D341Med (cell line): ENCODE measurements at regions not wholly inside any gene's neighbourhood (a gene's known extent, or its start where the extent isn't known, plus 50 kb on each side); places are given as distances from the start of the nearest gene placed in this dataset.
"Not testable (repeated sequence)": the region's sequence is repeated elsewhere in the genome, so short reads cannot be mapped to it uniquely, and the experiment has no call there.

Experiments used
- DNase-seq: peaks from one replicate; pipeline ENCODE4 v3.0.0; 2012; ENCODE audit warnings: low spot score

- not testable (repeated sequence) for DNase-seq
Observed at GRCh38 chr7:91405873-91406272, 141.6 kb downstream of the FZD1 start.

GRCh38 chr7:91407942-91408341, 143.7 kb downstream of the FZD1 start:
- no peak for DNase-seq

DNA sequence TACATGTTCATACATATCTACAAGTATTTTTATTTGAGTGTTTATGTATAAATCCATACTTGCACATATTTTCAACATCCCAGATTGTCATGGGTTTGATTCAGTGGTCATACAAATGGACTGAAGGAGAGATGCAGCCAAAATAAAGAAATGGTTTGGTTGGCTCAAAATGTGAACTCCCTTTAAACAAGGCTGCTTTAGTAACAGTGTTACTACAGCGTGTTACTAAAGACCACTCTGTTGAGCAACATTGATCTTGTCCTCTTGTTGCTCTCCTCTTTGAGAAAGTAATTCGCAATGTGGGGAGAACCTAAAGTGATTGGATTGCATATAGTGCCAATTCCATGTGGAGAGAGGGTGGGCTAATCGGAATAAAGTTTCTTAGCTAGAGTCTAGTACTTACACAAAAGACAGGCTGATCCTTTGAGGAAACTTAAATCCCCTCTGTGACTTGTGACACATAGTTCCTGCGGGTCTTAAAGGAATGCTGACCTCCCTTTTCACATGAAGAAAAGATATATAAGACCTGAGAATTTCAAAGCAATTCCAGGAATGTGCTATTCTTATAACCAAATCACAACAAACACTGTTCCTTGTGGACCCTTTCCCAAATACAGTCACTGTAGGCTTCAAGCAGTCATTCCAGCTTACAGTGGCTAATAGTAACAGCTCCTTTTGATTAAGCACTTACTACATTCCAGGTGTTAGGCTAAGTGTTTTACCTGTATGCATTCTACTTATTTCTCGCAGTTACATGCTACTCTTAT, 144.3 kb downstream of the FZD1 start:
- DNase-seq, result no peak

GRCh38 chr7:91411060-91411459, 146.8 kb downstream of the FZD1 start:
- DNase-seq, result no peak

GRCh38 chr7:91412298-91412697, 148.1 kb downstream of the FZD1 start:
- DNase-seq, result no peak

DNA sequence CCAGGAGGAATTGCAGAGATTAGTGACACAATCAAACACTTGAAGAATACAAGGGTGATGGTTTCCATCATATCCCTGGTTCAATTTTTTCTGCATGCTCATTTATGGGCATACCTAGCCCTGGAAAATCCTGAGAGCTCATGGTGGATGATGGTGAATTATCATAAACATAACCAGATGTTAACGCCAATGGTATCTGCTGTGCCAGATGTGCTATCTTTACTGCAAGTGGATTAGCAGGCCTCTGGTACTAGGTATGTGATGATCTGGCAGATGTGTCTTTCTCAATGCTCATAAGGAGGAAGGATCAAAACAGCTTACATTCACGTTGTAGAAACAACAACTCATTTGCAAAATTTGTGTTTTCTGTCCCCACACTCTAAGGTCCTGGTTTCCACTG, 150.5 kb downstream of the FZD1 start:
- no peak for DNase-seq

DNA sequence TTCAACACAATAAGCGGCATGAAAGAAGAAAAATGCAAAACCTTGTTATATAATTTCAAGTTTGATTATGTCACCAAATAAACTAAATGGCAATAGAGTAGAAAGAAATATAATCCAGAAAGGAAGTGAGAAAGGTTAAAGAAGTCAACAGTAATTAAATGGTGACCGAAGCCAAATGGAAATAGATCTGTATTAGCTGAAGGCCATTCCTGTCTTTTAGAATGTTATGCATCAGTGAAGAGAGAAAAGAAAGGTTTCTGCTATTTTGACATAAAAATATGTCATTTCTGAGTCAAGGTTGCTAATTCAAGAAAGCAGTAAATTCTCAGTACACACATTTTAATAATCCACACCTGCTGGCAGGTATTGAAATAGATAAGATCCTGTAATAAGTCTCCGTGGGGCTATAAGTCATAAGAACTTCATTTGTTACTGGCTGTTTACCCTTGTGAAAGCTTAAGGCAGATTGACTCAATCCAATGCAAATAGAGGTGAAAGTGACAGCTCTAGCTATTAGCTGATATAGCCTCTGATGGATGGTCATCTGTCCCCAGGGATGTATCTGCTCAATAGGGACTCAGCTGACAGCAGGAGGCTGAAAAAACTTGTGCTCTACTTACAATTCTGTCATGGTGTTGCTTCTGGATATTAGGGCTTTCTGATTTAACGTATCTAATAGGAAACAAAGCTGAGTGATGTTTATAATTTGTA, 152.1 kb downstream of the FZD1 start:
- DNase-seq, result no peak

GRCh38 chr7:91420606-91421005, 156.4 kb downstream of the FZD1 start:
- DNase-seq, result peak; percentile 61

DNA sequence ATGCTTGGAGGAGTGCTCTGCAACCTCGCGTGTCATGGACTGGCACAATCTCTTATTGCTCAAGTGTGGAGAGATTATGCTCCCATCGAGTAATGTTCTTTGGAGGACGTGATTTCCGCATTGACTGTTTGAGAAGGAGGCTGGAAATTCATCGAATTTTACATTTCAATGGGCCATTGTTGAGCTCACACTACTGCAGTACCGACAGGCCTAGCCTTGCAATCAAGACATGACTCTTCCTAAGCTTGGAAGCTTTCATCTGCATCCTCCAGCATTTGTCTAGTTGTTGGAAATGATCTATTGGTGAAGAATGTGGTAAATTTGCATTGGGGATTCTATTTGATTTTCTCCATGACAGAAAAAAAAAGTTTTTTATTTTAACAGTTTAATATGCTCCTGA, 156.8 kb downstream of the FZD1 start:
- no peak for DNase-seq

DNA sequence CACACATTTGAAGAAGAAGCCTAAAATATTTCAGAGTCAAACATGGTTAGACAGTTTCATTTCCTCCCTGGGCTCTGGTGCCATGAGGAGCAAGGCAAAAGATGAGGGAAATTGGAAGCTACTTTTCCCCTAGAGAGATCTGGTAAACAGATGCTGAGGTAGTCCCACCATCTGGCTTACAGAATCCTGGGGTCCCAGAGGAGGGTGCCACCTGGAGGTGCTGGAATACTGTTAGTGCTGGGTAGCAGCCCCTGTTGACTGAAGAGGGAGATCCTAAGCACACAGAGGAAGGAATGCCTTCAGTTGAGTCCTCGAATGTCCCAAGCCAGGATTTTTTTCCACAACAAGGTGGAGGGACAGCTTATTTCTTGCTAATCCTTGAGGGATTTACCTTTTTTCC, 160.1 kb downstream of the FZD1 start:
- DNase-seq, result peak; percentile 87

GRCh38 chr7:91425149-91425548, 160.9 kb downstream of the FZD1 start:
- no peak for DNase-seq

DNA sequence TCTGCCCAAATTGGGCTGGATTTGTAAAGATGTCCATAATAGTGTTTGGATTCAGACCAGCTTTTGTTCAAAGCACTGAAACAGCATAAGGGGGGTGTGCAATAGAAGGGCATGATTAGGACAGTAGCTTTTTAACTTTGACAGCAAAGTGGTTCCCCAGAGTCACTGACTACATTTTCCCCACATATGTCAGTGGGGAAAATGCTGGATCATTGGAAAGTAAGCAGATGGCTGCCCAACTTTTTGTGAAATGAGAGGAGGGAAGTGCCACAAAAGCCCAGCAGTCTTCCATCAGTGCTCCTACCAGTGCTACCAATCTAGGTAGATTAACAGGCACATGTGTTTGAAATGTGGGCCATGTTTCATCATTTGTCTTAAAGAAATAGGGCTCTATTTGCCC, 162.8 kb downstream of the FZD1 start:
- no peak for DNase-seq

- no peak for DNase-seq
Observed at GRCh38 chr7:91431601-91432000, 167.4 kb downstream of the FZD1 start.

DNA sequence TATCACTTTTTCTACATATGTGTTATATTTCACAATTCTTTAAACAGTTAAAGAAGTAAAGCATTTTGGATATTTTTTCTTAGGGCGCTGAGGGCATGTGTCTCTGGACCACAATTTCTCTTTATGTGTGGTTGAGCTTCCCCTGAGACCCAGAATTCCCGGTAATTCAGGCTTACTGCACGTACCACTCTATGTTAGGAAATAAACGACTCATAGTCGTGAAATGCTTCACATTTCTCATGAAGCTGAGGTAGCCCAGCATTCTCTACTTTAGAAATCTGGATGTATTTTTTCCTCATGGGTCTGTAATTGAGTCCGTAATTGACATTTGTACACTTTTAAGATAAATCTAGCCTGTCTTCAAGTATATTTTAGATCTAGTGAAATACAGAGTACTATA, 170.6 kb downstream of the FZD1 start:
- DNase-seq, result no peak

DNA sequence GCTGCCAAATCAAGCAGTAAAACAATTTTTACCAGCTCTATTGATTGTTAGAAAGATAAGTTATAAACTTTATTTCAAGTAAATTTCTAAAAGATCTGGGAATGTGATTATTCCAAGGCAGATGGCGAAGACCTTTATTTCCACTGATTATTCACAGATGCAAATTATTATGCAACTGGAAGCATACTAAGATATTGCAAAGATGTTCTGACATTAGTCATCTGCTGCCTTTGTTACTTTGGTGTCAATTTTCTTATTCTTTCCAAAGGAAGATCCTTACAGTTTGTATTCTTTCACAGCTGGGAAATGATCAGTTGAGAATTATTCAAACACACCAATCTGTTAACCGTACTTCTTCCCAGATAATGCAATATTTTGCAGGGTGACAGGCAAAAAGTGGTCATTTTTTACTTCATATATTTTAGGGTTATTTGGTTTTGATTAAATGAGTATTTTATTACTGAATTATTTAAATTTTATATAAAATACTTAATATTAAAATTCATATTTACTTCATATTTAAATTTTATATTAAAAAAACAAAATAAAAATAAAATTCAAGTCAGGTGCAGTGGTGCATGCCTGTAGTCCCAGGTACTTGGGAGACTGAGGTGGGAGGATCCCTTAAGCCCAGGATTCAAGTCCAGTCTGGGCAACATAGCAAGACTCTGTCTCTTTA, 171.3 kb downstream of the FZD1 start:
- DNase-seq, result no peak

DNA sequence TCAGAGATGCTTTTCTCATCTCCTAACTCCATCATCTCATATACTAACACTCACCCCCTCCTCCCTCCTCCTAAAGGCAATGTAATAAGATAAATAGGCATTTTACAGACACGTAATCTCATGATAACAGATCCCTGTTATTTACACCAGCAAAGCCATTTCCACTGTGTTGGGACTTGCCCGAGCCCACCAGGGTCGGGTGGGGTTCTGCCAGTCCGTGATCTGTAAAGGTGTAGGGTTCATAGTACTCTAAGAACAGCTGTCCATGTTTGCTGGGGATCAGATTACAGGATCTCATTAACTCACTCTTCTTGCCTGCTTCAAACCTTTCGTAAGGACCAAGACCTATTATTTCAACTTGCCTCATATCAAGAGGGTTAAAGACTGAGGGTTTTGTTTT, 172.4 kb downstream of the FZD1 start:
- peak; percentile 31 for DNase-seq

GRCh38 chr7:91440198-91440597, 176.0 kb downstream of the FZD1 start:
- not testable (repeated sequence) for DNase-seq

- no peak for DNase-seq
Observed at GRCh38 chr7:91443862-91444261, 179.6 kb downstream of the FZD1 start.

GRCh38 chr7:91446819-91447218, 182.6 kb downstream of the FZD1 start:
- no peak for DNase-seq

DNA sequence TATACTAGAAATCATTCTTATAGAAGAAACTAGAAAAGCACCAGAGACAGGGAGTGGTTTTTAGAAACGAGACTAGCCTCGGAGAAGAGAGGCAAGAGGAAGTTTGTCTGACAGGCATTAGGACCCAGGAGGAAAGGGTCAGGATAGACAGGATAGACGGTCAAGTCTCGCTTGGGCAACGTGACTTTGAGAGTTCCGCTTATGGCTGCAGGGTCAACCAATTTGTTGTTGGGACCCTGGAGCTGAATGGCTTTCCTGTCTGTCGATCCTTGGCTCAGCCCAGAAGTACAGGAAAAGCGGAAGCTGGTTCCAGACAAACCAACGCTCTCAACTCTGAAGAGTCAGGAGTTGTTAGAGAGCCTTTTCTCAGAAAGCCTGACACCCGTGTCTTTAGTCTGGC, 191.2 kb downstream of the FZD1 start:
- no peak for DNase-seq

DNA sequence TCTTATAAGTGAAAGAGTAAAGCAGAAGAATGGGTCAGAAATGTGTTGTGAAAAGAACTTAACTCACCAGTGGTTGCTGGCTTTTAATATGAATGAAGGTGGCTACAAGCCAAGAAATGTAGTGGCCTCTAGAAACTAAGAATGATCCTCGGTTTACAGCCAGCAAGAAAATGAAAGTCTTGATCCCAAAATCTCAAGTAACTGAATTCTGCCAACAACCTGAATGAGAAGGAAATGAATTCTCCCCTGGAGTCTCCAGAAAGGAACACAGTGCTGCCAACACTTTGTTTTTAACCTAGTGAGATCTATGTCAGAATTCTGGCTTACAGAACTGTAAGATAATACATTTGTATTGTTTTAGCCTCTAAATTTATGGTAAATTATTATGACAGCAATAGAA, 193.0 kb downstream of the FZD1 start:
- DNase-seq, result no peak

GRCh38 chr7:91459539-91459938, 195.3 kb downstream of the FZD1 start:
- no peak for DNase-seq

- no peak for DNase-seq
Observed at GRCh38 chr7:91462316-91462715, 198.1 kb downstream of the FZD1 start.
